ENCODE measurements at regions not wholly inside any gene's neighbourhood (a gene's known extent, or its start where the extent isn't known, plus 50 kb on each side); places are given as distances from the start of the nearest gene placed in this dataset.
A peak's percentile ranks its signal among the peaks of the same experiment; 100 is the strongest.

DNA sequence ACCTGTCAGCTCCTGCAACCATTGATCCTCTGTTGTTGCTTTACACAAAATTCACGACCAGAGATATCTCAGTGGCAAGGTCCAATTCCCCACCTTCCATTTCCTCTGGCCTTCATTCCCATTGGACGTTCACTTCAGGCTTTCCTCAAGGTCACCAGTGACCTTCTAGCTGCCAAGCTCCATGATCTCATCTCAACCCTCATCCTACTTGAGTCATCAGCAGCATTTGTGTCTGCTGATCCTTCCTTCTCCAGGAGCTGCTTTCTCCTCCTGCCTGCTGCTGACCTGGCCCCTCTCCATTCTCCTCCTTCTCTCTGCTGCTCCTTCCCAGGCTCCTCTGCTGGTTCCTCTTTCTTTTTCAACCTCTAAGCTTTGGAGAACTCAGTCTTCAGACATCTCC is 66.2 kb upstream of the C10orf90 start:
- no peaks in the 10 kb centered on the region for H3K9me3 ChIP-seq
- 85% methylated on average over 2 of the region's 2 CpGs for WGBS
- intact Hi-C loops (cut with DNase I) = no loop called here
- H3K4me3 ChIP-seq = no peak overlapping the region
- no peaks in the 10 kb centered on the region for H3K4me1 ChIP-seq (replicated peaks)
- H3K27me3 ChIP-seq (replicated peaks; ENCODE audit: insufficient read depth) = no peaks in the 10 kb centered on the region
- TF ChIP-seq POLR2A (IDR thresholded peaks at IDR 0.05) (no peak), POLR2AphosphoS5 (IDR thresholded peaks at IDR 0.05) (no peak)
- TF ChIP-seq, protein P1, sequence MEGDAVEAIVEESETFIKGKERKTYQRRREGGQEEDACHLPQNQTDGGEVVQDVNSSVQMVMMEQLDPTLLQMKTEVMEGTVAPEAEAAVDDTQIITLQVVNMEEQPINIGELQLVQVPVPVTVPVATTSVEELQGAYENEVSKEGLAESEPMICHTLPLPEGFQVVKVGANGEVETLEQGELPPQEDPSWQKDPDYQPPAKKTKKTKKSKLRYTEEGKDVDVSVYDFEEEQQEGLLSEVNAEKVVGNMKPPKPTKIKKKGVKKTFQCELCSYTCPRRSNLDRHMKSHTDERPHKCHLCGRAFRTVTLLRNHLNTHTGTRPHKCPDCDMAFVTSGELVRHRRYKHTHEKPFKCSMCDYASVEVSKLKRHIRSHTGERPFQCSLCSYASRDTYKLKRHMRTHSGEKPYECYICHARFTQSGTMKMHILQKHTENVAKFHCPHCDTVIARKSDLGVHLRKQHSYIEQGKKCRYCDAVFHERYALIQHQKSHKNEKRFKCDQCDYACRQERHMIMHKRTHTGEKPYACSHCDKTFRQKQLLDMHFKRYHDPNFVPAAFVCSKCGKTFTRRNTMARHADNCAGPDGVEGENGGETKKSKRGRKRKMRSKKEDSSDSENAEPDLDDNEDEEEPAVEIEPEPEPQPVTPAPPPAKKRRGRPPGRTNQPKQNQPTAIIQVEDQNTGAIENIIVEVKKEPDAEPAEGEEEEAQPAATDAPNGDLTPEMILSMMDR (IDR thresholded peaks at IDR 0.05) = no peak
- H3K27ac ChIP-seq = no peak overlapping the region
- DNase-seq (ENCODE audit: low spot score) = no peak
- no peaks in the 10 kb centered on the region for H3K36me3 ChIP-seq

DNA sequence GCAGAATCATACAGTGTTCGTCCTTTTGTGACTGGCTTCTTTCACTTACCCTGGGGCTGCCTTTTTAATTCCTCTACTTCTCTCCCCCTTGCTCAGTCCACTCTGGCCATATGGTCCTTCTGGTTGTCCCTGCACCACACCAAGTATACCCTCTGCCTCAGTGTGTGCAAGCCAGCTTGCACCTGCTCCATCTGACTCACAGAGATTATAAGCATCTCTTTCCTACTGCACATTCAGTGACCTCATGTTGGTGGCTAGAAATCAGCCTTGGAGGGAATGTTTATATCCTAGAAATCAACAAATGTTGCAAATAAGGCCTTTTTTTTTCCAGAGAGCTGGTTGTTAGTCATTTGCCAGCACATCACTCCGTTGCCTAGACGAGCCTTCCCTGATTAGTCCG is 67.5 kb upstream of the C10orf90 start:
- no peak overlapping the region for H3K27ac ChIP-seq
- no peaks in the 10 kb centered on the region for H3K9me3 ChIP-seq
- H3K4me1 ChIP-seq (replicated peaks) = no peaks in the 10 kb centered on the region
- DNase-seq (ENCODE audit: low spot score) = no peak
- TF ChIP-seq, protein P1 (IDR thresholded peaks at IDR 0.05) = no peak
- no peak for TF ChIP-seq POLR2A (IDR thresholded peaks at IDR 0.05)
- no peak for TF ChIP-seq POLR2AphosphoS5 (IDR thresholded peaks at IDR 0.05)
- H3K36me3 ChIP-seq = no peaks in the 10 kb centered on the region
- H3K27me3 ChIP-seq (replicated peaks; ENCODE audit: insufficient read depth) = no peaks in the 10 kb centered on the region
- intact Hi-C loops (cut with DNase I) = no loop called here
- H3K4me3 ChIP-seq = no peak overlapping the region
- WGBS = 93% methylated on average over 4 of the region's 4 CpGs

DNA sequence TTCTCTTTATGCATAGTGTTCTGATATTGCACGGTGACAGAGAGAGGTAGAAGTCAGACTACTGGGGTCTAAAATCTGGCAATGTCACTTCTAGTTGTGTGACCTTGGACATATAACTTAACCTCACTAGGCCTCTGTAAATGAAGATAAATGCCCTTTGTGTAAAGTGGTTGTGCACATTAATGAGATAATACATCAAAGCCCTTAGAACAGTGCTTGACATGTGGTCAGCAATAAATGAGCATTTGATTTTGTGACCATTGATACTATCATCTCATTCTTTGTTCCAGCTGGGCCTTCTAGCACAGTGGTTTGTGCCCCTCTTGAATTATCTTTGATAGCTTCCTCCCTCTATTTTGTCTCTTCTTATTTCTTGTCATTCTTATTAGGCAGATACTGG is 74.1 kb upstream of the C10orf90 start:
- TF ChIP-seq POLR2AphosphoS5 (IDR thresholded peaks at IDR 0.05) = no peak
- no peak for TF ChIP-seq POLR2A (IDR thresholded peaks at IDR 0.05)
- TF ChIP-seq, protein P1 (IDR thresholded peaks at IDR 0.05) = no peak
- H3K27me3 ChIP-seq (replicated peaks; ENCODE audit: insufficient read depth) = no peaks in the 10 kb centered on the region
- no peak overlapping the region for H3K4me3 ChIP-seq
- intact Hi-C loops (cut with DNase I) = no loop called here
- H3K27ac ChIP-seq = no peak overlapping the region
- no peaks in the 10 kb centered on the region for H3K4me1 ChIP-seq (replicated peaks)
- 83% methylated on average over 1 of the region's 1 CpG for WGBS
- H3K36me3 ChIP-seq = no peaks in the 10 kb centered on the region
- no peak for DNase-seq (ENCODE audit: low spot score)
- H3K9me3 ChIP-seq = no peaks in the 10 kb centered on the region

DNA sequence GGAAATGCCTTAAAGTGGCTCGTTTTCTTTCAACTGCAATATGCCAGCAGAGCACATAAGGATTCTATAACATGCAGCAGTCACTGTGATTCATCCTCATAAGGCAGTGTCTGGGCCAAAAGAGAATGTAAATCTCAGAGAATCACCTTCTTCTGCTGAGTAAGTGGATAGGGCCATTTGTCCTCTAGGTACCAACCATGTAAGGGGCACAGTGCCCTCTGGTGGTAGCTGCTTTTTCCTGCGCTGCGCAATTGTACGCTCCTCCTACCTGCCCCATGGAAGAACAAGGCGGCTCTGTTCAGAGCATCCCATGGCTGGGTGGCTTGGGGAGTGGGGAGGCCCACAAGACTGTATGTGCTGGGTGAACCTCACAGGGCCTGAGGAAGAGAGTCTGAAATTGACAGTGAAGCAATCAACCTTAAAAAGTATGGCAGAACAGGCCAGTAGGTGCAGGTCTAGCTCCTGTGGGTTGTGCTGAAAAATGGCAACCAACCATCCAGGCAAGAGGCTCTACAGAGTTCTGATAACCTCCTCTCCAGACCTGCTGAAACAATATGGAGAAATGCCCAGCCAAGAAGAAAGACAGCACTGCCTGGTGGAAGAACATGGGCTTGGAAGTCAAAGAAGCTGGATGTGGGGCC is 78.6 kb upstream of the C10orf90 start:
- DNase-seq (ENCODE audit: low spot score) = peak; percentile 60
- Histone ChIP-seq H3K27me3 (replicated peaks; ENCODE audit: insufficient read depth) (no peaks in the 10 kb centered on the region), H3K4me3 (no peak overlapping the region), H3K9me3 (no peaks in the 10 kb centered on the region), H3K27ac (no peak overlapping the region), H3K36me3 (no peaks in the 10 kb centered on the region), H3K4me1 (replicated peaks) (no peaks in the 10 kb centered on the region)
- 35% methylated on average over 5 of the region's 5 CpGs for WGBS
- TF ChIP-seq, protein P1 (IDR thresholded peaks at IDR 0.05) = peak; percentile 16 to 65 (median 54)
- no peak for TF ChIP-seq POLR2A (IDR thresholded peaks at IDR 0.05)
- TF ChIP-seq POLR2AphosphoS5 (IDR thresholded peaks at IDR 0.05) = no peak
- intact Hi-C loops (cut with DNase I) = no loop called here

DNA sequence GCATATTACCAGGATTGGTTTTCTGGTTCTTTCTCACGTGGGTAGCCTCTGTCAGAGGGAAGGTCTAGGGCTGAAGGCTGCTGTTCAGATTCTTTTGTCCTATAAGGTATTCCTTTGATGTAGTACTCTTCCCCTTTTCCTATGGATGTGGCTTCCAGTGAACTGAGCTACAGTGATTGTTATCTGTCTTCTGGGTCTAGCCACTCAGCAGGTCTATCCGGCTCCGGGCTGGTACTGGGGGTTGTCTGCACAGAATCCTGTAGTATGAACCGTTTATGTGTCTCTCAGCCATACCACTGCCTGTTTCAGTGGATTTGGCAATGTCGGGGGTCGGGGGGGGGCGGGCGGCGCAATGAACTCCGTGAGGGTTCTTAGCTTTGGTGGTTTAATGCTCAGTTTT is 84.5 kb upstream of the C10orf90 start:
- H3K4me3 ChIP-seq = no peak overlapping the region
- DNase-seq (ENCODE audit: low spot score) = no peak
- TF ChIP-seq, protein P1 (IDR thresholded peaks at IDR 0.05) = no peak
- TF ChIP-seq POLR2AphosphoS5 (IDR thresholded peaks at IDR 0.05) = no peak
- no peak for TF ChIP-seq POLR2A (IDR thresholded peaks at IDR 0.05)
- H3K27me3 ChIP-seq (replicated peaks; ENCODE audit: insufficient read depth) = no peaks in the 10 kb centered on the region
- no peaks in the 10 kb centered on the region for H3K36me3 ChIP-seq
- H3K4me1 ChIP-seq (replicated peaks) = no peaks in the 10 kb centered on the region
- no peak overlapping the region for H3K27ac ChIP-seq
- no peaks in the 10 kb centered on the region for H3K9me3 ChIP-seq
- intact Hi-C loops (cut with DNase I) = no loop called here
- WGBS = 66% methylated on average over 10 of the region's 10 CpGs

Data from prostate gland (tissue), 2 donors.